Limb (tissue), 2 donors: ENCODE measurements at regions not wholly inside any gene's neighbourhood (a gene's known extent, or its start where the extent isn't known, plus 50 kb on each side); places are given as distances from the start of the nearest gene placed in this dataset.

ENCODE experiments used
- DNase-seq, 2 donors: peaks; one replicate each; pipeline ENCODE4 v3.0.0-alpha.2; 2016; ENCODE audit errors: extremely low spot score in 2 of 2

DNA sequence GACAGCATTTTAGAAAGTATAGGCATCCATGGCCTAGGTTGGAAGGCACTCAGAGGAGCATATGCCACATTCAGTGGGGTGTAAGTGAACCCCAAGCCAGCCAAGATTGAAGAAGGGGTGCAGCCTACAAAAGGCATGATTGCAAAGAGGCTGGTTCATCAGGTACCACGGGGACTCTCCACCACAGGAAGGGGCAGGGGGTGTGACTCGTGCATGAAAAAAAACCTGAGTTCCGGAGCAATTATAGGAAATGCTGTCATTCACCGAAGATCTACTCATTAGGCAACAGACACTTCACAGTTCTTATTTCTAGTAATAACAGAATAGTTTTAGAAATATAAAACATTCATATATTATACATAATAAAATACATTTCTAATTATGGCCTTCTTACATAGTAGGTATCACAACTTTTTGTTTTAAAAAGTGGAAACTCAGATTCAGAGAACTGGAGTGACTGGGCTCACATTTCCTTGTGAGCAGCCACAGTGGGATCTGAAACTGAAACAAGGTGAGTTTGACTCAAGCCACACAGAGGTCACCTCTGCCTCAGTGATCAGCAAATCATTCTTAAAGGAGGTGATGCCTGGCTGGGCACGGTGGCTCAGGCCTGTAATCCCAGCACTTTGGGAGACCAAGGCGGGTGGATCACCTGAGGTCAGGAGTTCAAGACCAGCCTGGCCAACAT, 188.4 kb upstream of the GYPC start:
- no peak for DNase-seq

DNA sequence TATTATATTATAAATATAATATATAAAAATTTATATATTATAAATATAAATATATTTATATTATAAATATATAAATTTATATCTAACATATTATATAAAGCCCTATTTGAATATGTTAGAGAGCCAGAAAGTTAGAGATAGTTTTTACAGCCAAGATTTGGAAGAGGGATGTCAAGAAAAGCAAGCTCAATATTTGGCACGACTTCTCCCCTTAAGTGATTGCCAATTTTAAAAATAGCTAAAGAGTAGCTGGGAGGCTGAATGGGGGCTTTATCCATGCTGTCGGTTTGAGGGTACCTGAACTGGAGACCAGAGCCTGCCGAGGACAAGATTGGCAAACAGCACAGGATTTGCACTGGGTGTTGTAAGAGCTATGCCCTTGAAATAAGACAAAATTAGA, 180.9 kb upstream of the GYPC start:
- DNase-seq: peak in 1 of 2 donors; percentile 6

DNA sequence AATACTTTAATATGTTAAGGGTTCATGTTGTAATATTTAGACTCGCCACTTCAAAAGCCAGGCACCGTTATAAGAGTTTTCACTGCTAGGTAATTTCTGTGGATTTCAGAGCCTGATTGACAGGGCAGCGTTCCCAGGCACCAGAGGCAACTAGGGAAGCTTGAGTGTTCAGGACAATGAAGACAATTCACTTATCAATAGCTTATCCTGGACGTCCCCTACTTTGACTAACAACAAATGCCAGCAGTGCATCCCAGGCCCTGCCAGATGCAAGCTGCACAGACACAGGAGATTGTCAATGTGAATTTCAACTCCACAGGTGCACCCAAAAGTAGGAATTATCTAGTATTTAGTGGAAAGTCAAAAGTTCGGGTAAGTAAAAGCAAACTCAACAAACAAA, 179.3 kb upstream of the GYPC start:
- no peak for DNase-seq

DNA sequence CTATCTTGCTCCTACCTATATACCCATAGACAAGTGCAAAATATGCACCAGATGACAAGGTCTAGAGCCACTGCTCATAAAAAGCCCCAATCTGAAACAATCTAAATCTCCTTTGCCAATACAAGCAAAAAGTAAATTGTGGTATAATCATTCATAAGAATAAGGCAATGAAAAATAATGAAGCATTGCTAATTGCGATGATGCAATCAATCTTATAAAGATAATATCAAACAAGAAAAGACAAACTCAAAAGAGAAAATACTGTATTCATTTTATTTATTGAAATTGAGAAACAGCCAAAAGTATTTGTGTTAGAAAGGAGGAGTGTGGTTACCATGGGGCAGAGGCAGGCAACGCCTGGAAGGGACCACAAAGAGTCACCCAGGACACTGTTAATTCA, 175.9 kb upstream of the GYPC start:
- no peak for DNase-seq

DNA sequence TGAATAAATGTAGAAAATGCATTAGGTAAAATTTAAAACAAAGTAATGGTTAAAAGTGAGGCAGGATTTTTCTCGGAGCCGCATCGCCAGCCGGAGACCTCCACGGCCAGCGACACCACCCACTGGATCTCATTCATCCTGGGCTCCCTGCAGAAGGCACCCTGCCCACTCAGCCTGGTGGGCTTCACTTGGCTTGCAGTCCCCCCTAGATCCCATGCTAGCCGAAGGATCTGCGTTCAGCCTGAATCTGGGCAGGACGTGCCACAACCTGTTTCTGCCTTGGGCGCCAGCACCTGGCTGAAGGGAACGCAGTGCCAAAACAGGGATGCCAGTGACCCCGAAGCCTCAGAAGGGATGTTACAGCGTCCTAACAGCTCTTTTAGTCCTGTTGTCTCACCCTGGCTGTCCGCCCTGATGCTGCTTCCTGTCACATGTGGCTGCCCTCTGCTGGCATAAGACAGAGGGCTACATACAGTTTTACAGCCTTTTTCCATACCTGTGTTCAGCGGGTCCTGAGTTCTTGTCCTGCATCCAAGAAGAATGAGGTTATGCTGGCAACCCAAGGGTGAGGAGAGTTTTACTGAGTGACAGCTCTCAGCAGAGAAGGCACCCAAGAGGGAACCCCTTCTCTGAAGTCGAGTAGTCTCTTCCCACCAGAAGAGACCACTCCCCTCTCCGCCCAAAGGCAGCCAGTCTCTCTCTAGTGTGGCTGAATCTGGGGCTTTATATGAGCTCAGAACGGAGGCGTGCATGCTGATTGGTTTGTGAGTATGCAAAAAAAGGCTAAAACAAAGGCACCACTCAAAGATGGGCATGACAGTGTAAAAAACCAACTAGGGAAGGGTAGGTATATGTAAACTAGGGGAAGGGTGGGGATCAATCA, 173.1 kb upstream of the GYPC start:
- DNase-seq: no peak

DNA sequence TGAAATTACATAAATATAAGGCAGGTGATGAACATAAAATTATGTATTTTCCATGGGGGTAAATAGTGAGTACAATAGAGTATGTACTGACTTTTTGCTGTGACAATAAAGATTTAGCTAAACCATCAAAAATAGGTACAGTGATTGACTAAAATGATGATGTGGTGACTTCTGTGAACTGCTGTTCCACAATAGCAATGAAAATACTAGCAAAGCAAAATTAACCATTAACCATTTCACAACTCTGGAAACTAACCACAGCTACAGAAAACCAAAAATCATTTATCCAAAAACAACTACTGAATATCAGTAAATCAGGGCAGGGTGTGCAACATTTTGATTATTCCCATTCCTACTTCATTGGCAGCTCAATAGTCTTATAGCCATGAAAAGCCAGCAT, 161.4 kb upstream of the GYPC start:
- no peak for DNase-seq

DNA sequence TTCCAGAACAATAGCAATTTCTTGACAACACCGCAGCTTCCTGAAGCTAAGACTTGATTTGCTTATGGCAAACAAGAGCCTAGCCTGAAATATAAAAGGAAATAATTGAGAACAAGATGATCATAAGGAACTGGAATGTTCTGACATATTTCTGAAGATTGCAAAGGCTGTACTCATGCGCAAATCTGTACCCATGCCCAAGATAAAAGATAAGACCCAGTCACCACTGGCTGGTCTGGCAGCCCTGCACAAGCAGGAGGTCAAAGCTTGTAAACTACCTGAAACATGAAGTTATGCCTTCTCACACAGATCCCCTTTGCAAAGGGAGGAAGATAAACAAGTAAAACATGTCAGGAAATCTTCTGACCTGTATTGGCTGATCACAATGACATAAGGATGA, 160.8 kb upstream of the GYPC start:
- no peak for DNase-seq

DNA sequence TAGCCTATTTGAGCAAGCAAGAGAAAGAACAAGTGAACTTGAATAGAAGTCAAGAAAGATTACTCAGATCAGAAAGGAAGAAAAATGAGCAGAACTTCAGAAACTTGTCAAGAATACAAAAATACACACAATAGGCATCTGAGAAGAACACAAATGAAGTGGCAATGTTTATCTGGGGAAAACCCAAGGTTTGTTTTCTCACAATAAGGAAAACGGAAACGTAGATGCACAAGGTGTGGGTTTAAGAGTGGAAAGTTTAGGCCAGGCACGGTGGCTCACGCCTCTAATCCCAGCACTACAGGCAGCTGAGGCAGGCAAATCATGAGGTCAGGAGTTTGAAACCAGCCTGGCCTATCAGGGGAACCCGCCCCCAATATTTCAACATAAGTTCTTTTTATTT, 159.5 kb upstream of the GYPC start:
- DNase-seq: no peak

DNA sequence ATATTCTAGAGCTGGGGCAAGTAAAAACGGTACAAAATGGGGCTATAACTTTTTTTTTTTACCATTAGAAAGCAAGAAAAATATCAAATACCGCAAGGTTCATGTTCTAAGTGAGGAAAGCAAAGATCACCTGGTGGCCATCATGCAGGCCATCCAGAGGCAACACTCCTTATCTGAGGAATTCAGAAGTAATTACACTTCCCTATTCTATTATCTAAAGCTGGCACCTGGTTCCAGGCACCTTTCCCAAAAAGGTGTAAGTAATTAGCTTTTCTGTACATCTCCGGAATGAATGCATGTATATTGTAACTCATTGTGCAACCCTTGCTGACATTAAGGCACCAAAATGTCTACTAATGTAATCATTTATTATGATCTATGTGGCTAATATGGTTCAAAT, 152.5 kb upstream of the GYPC start:
- DNase-seq: no peak

DNA sequence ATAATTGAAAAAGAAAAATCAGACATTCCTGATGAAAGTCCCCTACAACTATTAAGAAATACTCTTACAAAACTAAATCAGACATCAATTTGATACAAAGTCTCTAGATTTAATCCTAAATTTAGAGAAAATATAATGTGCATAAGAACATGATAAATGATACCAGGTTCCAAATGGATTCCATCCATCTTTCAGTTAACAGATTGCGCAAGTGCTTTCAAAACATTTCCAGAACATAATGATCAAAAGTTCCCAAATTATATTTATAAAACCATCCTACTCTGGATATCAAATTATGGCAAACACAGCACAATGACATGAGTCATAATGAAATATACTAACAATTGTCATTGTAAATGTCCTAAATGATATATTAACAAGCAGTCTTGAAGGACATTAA, 151.0 kb upstream of the GYPC start:
- no peak for DNase-seq

DNA sequence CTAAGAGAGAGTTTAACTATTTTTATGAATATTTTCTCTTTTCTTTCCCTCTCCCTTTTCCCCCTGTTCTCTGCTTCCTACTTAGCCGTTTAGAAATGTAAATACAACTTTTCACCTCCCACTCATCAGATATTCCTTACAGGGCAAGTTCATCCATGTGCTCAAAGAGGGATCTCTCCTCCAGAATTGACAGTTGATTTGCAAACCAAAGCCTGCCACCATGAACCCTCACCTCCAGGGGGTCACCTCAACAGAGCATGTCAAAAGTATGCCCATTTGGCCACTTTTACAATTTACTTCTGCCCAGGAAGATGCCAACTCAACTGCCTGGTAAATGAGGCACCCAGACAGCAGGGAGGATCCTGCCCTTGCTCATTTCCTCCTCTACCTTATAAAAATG, 149.2 kb upstream of the GYPC start:
- DNase-seq: no peak

DNA sequence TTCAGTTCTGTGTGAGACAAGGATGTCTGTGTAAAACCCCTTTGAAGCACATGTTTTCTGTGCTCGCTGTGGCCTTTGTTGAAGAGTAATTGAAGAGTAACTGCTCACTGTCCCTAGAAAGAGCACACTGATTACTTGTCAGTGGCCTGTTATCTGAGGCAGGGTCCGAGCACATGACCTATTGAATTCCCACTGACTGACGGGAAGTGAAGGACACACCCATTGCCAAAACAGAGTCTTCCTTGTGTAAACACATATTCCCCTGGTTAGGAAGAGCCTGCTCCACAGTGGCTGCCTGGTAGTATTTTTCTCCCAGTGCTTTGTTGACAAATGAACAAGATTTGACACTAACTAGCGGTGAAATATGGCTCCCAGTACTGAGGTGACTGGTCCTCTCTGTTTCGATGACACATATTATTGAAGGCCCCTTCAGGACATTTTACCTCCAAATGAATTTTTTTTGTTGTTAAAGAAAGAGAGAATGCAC, 148.5 kb upstream of the GYPC start:
- no peak for DNase-seq

DNA sequence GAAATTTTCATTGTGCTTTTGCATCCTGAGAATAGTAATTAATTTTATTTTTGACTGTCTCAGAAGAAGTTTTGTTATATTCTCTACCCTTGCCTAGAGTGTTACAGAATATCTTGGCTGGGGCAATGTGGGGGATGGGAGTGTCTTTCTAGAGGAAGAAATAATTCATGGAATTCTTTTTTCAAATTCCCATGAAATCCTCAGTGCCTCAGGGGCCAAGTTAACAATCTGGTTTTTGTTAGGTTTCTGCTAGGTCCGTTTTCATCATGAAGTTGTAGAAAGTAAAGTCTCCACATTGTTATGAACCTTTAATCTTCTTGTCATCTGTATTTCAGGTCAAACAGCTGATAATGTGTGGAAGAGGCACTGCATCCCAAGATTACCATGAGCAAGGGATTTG, 145.6 kb upstream of the GYPC start:
- DNase-seq: no peak

DNA sequence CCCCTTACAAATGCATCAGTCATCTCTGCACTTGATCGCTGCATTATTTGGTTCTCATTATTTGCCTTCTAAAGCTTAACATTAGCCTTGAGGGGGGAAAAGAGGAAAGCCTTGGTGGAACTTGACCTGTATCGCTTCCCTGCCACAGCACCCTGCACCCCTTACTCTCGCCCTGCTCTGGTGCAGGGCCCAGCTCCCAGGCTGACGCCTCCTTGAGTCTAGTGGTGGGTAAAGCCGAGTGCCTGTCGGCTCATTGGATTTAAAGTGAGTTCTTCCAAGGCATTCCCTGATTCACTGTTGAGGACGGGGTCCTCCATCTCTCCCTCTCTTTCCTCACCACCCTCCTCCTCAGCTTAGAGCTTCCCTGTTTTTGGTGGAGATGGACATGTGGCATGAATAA, 145.0 kb upstream of the GYPC start:
- no peak for DNase-seq

DNA sequence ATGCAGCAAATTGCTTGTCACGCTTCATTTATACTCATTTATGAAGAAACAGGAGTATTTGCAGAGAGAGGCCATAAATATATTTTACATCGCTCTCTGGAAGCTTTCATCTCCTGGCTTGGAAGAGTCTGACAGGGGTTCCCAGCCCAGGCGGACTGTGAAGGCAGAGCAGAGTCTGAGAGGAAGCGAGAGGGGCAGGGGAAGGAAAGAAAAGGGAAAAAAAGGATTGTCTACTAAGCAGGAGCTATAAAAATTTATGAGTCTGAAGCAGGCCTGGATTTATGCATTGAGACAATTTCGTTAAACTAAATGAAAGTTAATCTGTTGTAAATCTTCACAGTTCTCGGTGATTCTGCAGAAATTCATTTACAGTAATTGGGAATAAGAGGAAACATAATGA, 143.9 kb upstream of the GYPC start:
- no peak for DNase-seq

DNA sequence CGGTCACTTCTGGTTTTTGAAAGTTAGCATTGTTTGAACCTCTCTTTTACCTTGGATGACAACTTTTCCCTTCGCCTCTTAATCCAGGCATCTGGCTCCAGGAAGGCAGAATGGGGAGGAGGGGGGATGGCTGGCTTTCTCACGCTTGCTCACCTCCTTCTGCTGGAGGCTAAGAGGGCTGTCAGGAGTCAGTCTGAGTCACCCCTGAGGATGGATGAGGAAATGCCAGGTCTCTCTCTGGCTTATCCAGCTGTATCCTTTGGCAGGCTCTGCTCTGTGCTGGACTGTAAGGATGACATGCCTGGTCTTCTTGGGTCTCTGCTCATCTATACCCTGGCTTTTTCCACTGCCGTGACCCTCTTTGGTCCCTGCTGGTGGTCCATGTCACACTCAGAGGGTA, 142.9 kb upstream of the GYPC start:
- DNase-seq: no peak

DNA sequence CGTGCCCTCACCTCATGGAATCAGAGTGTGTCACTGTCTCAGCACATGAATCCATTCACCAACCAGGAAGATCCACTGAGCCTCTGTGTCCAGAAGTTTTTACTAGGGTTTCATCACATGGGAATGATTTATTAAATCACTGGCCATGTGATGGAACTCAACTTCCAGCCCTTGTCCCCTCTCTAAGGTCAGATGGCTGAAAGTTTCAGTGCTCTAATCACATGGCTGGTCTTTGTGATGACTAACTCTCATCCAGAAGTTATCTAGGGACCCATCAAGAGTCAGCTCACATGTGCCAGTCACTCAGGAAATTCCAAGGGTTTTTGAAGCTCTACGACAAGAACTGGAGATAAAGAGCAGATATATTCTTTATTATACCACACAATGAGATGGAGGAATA, 140.5 kb upstream of the GYPC start:
- no peak for DNase-seq

DNA sequence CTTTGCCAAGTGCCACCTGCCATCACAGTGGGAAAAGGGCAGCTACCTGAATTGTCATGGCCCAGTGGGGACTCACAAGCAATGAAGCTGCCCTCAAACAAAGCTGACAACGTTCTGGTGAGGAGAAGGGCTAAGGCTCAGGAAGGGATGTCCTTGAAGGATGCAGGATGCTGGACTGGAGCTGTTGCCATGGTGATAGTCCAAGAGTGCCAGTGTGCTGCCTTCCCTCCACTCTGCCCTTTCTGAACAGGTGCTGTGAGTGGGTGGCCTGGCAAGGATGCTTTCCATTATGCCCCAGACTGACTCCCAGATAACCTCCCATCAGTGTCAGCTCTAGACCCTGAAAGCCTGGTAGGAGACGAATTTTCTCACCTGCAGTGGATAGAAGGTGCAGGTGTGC, 137.8 kb upstream of the GYPC start:
- DNase-seq: no peak

DNA sequence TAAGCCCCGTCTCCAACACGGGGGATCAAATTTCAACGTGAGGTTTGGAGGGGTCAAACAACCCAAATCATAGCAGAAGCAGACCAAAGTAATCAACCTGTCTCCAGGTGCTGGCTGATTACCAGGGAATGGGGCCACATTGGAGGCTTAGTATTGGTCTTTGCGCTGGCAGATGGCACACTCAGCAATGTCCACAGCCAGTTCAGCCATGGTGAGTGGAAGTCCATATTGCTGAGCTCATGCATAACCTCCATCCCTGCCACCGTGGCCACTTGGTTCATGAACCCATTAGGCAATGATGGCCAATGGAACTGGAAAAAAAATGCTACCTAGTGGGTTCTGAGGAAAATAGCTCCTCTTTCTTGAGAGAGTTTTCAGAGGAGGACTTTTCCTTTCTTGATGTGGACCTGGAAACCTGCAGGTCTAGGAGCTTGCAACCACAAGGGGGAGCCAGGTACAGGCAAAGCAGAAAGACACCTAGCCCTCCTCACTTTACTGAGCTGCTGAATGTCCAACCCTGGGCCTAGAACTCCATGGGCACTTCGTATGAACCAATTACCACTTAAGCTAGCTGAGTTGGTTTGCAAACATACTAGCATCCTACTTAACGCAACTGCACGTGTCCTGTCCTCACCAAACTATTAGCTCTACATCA, 128.0 kb upstream of the GYPC start:
- DNase-seq: no peak

DNA sequence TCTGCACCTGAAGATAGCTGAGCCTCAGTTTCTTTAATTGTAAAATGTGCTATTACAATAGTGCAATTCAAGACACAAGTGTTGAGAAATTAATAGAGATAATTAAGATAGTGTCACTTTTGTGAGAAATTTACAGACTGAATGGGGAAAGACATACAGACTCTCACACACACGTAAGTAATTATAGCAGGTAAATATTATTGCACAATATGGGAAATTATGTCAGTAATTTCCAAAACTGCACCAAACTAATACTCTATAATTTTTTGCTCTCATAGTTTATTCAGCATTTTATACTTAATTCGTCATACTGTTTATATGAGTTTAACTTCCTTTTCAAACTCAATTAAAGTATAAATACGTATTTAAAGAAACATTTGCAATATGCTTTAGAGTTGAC, 124.9 kb upstream of the GYPC start:
- no peak for DNase-seq

DNA sequence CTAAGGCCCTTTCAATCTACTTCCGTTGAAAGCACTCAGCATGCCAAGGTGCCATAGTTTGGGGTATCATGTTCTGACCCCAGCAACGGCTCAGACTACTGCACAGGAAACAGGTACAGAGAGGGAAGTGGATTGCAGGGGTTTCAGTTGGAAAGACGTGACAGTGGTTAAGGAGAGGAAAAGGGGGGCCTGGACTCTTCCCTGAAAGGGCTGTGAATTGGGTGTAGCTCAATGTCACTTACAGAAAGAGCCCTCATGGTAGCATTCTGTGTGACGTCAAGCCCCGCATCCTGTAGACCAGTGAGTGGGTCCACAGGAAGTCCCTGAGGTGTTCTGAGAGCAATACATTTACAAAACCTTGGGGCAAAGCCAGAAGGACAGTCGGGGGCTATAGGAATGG, 121.5 kb upstream of the GYPC start:
- DNase-seq: no peak

DNA sequence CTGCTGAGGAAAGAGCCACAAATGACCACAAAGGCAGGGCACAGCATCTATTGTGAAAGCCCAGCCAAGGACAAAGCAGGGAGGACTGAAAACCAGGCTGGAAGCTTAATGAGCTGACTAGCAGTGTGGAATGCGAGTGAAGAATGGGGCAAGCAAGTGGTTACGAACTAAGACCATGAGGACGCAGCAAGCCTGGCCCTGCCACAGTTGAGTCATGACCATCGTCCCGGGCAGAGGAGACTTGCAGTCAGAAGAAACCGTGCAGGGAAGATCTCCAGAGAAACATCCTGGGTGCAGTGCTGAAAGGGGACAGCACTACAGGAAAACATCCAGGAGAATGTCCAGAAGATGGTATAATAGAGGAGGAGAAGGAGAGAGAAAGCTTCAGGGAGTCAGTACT, 120.5 kb upstream of the GYPC start:
- no peak for DNase-seq
